Stimulated activated CD4-positive, alpha-beta T cell treated with anti-CD3 and anti-CD28 coated beads, Interleukin-1b, Interleukin-23, amount 100 ng/mL, for 48 hours (primary cell): ENCODE measurements at regions not wholly inside any gene's neighbourhood (a gene's known extent, or its start where the extent isn't known, plus 50 kb on each side); places are given as distances from the start of the nearest gene placed in this dataset.
"Not testable (repeated sequence)": the region's sequence is repeated elsewhere in the genome, so short reads cannot be mapped to it uniquely, and the experiment has no call there.

Experiments used
- DNase-seq: peaks from one replicate; pipeline ENCODE4 v3.0.0-alpha.2; 2020

- DNase-seq = no peak
These were observed 152.3 kb downstream of the MAIP1 start for GRCh38 chr2:200107514-200108217.

DNA sequence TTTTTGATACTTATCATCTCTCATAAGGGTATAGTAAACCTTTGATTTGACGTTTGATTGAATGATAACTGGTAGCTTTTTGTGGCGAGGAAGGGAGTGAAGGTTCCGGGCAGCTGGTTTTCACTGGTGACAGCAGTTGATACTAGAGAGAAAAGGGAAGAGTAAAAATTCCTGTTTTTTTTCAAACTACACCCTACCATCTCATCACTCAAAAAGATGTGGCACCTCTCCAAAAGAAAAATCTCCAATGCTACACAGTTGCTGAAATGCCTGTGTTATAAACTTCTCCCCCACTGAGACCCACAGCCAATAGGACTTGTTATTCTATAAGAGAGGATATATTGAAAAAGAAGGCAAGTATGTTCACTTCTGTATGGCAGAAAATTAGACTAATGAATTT, 154.0 kb downstream of the MAIP1 start:
- no peak for DNase-seq

GRCh38 chr2:200110381-200110780, 155.0 kb downstream of the MAIP1 start:
- DNase-seq = no peak

DNA sequence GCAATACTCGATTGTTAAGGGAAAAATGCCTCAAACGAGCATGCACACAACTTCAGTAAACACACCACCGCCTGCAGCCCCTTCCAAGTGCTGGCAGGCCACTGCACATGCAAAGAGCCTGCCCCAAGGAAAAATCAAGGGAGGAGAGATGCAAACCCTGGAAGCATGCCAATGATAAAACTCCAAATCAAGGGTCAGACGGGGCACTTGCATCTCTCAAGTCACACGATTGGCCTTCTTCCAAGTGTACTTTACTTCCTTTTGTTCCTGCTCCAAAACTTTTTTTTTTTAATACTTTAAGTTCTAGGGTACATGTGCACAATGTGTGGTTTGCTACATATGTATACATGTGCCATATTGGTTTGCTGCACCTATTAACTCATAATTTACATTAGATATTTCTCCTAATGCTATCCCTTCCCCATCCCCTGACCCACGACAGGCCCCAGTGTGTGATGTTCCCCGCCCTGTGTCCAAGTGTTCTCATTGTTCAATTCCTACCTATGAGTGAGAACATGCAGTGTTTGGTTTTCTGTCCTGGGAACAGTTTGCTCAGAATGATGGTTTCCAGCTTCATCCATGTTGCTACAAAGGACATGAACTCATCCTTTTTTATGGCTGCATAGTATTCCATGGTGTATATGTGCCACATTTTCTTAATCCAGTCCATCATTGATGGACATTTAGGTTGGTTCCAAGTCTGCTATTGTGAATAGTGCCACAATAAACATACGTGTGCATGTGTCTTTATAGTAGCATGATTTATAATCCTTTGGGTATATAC, 157.8 kb downstream of the MAIP1 start:
- DNase-seq = not testable (repeated sequence)

DNA sequence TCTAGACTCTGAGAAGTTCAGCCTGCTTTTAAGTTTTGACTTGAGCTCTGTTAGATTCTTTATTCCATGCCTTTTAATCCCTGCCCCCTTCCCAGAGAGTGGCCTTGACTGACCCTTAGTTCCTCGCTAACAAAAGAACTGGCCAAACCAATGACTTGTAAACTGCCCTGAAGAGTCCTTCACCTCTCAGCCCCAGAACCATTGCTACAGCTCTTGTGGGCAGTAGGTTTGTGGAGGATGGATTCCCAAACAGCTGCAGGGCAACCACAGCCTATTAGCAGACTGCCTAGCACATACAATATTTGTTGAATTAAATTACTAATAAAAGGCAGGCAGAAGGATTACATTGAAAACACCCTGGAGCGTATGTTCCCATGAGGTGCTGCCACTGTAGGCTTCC, 163.9 kb downstream of the MAIP1 start:
- no peak for DNase-seq

DNA sequence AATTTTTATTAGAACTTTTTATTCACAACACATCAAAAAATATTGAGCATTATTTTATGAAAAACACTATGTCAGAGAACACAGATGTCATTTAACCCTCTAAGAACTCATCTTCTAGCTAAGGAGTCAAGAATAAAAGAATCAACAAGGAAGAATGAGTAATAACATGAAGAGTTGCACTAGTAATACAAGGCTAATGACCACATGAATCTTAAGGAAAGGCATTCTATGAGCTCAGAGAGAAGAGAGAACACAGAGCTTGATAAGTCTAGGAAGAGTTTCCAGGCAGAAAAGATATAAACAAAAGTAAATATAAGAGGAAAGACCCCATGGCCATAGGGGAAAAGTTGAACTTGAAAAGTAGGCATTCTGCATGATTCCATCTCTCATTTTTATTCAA, 166.5 kb downstream of the MAIP1 start:
- no peak for DNase-seq

DNA sequence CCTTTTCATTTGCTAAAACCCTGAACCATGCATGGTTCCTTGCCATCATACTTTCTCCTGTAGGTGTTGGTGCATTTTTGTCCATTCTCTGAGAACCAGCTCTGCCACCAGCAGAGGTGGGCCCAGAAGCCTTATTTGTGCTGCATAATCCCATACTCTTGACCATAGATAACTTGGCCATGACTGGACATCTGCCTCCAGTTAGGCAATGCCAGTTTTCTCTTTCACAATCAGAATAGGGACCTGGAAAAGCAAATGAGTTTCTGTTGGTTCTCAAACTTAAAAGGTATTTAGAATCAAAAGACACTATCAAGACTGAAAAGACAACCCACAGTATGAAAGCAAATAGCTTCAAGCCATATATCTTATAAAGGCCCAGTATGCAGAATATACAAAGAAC, 167.3 kb downstream of the MAIP1 start:
- no peak for DNase-seq

DNA sequence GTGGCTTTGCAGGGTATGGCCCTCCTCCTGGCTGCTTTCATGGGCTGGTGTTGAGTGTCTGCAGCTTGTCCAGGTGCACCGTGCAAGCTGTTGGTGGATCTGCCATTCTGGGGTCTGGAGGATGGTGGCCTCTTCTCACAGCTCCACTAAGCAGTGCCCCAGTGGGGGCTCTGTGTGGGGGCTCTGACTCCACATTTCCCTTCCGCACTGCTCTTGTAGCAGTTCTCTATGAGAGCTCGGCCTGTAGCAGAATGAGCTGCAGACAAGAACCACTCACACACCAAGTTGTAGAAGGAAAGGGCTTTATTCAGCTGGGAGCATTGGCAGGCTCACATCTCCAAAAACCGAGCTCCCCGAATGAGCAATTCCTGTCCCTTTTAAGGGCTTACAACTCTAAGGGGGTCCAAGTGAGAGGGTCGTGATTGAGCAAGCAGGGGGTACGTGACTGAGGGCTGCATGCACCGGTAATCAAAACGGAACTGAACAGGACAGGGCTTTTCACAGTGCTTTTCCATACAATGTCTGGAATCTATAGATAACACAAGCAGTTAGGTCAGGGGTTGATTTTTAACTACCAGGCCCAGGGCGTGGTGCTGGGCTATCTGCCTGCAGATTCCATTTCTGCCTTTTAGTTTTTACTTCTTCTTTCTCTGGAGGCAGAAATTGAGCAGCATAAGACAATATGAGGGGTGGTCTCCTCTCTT, 169.4 kb downstream of the MAIP1 start:
- not testable (repeated sequence) for DNase-seq

DNA sequence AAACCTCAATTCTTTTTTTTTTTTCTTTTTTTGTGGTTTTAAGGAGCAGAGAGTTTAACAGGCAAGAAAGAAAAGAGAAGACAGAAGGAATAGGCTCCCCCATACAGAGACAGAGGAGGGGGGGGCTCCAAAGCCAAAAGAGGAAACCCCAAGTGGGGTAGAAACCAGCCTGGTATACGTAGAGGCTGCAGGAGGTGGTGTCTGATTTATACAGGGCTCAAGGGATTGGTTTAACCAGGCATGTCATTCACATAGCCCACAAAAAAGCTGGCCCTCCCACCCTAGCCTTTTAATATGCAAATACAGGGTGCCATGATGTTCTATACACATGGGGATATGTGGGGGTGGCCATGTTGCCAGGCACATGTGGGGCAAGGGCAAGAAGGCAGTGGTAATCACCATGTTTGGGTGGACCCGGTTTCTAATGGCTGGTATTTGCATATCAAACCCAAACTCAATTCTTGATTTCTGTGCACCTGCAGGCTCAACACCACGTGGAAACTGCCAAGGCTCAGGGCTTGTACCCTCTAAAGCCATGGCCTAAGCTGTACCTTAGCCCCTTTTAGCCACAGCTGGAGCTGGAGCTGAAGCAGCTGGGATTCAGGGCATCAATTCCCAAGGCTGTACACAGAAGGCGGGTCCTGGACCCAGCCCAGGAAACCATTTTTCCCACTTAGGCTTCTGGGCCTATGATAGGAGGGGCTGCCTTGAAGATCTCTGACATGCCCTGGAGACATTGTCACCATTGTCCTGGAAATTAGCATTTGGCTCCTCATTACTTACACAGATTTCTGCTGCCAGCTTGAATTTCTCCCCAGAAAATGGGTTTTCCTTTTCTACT, 170.3 kb downstream of the MAIP1 start:
- DNase-seq = no peak

- DNase-seq = not testable (repeated sequence)
These were observed 170.9 kb downstream of the MAIP1 start for GRCh38 chr2:200126285-200126670.

DNA sequence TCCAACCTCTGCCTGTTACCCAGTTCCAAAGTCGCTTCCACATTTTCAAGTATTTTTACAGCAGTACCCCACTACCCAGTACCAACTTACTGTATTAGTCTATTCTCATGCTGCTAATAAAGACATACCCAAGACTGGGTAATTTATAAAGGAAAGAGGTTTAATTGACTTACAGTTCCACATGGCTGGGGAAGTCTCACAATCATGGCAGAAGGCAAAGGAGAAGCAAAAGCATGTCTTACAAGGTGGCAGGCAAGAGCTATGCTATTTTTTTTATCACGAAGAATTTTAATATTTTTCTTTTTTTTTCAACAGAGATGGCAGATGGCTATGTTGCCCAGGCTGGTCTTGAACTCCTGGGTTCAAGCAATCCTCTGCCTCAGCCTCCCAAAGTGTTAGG, 171.3 kb downstream of the MAIP1 start:
- not testable (repeated sequence) for DNase-seq

DNA sequence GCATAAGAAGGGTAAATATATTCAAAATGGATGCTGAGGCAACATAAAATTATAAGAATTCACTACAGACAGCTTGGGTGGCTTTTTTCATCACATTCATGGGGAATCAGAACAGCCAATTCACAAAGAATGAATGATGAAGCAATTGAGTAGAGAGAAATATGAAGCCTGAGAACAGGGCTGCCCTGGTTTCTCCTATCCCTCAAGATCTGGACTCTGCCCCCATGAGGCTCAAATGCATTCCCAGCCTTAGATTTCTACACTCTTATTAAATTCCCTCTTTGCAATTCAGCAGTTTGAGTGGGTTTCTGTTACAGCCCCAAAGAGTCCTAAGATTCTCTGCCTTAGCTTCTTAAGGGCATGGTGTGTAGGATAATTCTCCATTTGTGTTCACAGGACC, 172.5 kb downstream of the MAIP1 start:
- no peak for DNase-seq

DNA sequence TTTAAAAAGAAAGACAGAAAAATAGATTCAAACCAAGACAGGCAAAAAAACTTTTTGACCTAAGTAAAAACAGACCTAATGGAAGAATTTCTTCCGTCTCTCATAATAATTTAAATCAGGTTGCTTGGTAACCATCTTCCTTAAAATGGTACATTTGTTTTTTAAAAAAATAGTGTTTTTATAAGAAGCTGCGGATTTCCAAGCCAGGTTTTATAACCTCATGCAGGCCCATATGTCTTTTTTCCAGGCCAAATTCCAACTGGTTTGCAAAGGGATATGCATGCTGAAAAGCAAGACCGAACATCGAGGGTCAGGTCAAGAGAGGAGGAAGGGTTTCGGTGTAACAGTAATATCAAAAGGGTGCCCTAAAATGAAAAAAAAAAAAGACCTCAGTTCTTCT, 172.9 kb downstream of the MAIP1 start:
- no peak for DNase-seq

GRCh38 chr2:200129721-200130462, 174.5 kb downstream of the MAIP1 start:
- no peak for DNase-seq

DNA sequence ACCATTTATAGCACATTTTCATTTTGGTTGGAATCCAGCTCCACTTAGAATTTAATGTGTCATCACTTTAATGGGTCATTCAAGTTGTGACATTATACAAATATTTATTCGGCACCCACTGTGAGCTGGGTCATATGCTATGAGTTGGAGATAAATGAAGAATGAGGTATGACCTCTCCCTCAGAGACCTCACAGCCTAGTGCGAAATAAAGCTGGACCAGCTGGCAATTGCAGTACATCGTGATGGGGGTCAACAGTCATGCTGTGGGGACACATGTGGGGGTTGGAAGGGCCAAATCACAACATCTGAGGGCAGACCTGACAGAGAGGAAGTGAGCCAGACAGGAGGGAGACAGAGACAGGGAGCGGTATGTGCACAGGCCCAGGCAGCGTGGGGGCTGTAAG, 175.4 kb downstream of the MAIP1 start:
- DNase-seq = no peak

- no peak for DNase-seq
These were observed 175.2 kb upstream of the SPATS2L start for GRCh38 chr2:200131307-200131706.

GRCh38 chr2:200135082-200135481, 171.4 kb upstream of the SPATS2L start:
- DNase-seq = no peak

DNA sequence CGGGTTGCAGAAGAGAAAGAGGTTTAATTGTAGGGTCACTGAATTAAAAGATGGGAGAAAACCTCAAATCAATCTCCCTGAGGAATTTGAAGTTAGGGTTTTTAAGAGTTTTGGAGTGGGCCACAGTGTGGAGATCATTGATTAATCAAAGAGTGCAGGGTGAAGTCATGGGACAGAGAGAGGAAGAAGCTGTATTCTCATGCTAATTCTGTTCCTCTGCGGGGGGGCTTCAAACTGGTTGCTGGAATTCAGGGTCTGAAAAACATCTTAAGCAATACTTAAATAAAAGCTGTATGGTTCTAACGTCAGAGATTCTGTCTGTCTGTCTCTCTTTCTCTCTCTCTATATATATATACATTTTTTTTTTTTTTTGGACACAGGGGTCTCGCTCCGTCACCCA, 169.8 kb upstream of the SPATS2L start:
- DNase-seq = no peak

DNA sequence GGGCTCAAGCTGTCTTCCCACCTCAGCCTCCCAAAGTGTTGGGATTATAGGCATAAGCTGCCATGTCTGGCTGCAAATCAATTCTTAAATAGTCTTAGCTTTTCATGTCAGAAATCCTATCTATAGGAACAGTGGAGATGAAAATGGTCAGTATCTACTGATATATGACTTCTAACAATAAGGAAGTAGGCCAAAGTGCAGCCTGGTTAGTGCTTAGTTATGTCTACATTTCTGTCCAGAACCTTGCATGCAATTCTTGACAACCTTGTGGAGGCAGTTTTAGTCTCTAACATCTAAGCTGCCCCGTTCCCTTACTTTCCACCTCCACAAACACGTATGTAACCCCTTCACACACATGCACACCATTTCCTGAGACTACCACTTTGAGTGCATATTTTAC, 169.2 kb upstream of the SPATS2L start:
- DNase-seq = no peak

GRCh38 chr2:200137691-200138090, 168.8 kb upstream of the SPATS2L start:
- DNase-seq = no peak

GRCh38 chr2:200138391-200139124, 167.9 kb upstream of the SPATS2L start:
- no peak for DNase-seq

DNA sequence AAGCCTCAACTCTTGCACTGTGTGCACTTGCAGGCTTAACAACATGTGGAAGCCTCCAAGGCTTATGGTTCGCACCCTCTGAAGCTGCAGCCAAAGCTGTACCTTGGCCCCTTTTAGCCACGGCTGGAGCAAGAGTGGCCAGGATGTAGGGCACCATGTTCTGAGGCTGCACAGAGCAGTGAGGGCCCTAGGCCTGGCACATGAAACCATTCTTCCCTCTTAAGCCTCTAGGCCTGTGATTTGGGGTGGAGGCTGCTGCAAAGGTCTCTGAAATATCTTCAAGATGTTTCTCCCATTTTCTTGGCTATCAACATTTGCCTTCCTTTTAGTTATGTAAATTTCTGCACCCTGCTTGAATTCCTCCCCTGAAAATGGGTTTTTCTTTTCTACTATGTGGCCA, 161.9 kb upstream of the SPATS2L start:
- no peak for DNase-seq
